OCI-LY1 (cell line): ENCODE measurements at regions not wholly inside any gene's neighbourhood (a gene's known extent, or its start where the extent isn't known, plus 50 kb on each side); places are given as distances from the start of the nearest gene placed in this dataset.

ENCODE experiments used
- EZH2 ChIP-seq: fragments of 200-600 bp; sonication (generic), shearing (Covaris generic); IDR thresholded peaks from 2 replicates; pipeline ENCODE4 v1.8.0; 2017; ENCODE audit warnings: borderline replicate concordance, mixed run types, mild to moderate bottlenecking, antibody characterized with exemption, low read length, moderate library complexity, mixed read lengths
- TF ChIP-seq, protein P1 (sequence below): fragments of 200-600 bp; sonication (generic), shearing (Covaris generic); IDR thresholded peaks from 2 replicates; pipeline ENCODE4 v1.5.1; 2017; ENCODE audit warnings: mild to moderate bottlenecking, antibody characterized with exemption, low read length, moderate library complexity, mixed read lengths

DNA sequence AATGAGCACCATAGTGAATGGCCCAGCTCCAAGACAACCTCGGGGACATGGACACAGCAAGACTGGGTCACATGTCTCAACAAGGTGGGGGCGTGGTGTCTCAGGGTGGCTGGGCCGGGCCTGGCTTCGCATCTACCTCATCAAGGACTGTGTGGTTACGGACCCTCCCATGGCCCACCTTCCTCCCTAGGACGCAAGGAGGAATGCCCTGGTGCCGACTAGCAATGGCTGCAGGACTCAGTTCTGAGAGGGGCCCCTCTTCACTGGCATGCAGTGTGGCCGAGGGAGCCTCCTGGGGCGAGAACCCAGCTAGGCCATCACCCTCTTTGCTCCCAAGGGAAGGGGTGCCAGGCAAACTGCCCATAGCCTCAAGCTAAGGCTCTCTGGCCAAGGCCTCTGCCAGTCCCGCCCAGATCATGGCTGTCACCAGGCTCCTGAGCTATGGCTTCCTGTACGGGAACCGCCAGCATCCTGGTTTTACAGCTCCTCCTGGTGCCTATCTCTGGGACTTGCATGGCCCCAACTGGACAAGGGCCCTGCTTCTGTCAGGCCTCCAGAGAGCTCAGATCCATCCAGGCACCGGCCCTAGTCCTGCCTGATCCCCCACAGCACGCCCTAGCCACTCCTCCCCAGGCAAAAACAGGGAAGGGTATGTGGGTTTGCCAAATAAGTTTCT, 218.0 kb upstream of the AGTR2 start:
- TF ChIP-seq EZH2, result no peak
- TF ChIP-seq, protein P1, sequence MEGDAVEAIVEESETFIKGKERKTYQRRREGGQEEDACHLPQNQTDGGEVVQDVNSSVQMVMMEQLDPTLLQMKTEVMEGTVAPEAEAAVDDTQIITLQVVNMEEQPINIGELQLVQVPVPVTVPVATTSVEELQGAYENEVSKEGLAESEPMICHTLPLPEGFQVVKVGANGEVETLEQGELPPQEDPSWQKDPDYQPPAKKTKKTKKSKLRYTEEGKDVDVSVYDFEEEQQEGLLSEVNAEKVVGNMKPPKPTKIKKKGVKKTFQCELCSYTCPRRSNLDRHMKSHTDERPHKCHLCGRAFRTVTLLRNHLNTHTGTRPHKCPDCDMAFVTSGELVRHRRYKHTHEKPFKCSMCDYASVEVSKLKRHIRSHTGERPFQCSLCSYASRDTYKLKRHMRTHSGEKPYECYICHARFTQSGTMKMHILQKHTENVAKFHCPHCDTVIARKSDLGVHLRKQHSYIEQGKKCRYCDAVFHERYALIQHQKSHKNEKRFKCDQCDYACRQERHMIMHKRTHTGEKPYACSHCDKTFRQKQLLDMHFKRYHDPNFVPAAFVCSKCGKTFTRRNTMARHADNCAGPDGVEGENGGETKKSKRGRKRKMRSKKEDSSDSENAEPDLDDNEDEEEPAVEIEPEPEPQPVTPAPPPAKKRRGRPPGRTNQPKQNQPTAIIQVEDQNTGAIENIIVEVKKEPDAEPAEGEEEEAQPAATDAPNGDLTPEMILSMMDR, result no peak
